ENCODE measurements at regions not wholly inside any gene's neighbourhood (a gene's known extent, or its start where the extent isn't known, plus 50 kb on each side); places are given as distances from the start of the nearest gene placed in this dataset.

DNA sequence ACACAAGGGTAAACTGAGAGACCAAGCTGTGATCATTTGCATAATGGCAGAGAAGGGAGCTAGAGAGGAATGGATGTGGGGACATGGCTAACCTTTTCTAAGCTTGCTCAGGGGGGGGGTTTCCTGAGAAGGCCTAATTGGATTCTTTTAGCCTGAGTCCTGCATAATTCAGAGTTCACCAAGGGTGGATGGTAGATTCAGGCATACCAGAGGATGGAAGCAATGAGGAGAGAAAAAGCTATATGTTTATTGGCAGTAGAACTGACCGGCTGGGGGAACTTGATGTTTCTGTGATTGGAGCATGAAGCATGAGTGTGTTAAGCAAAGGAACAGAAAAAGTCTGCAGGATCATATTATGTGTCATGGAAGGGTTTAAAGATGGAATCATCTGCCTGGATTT is 65.9 kb upstream of the KLF12 start:
- no peak for TF ChIP-seq CTCF (IDR thresholded peaks at IDR 0.05)
- no peak for TF ChIP-seq EZH2phosphoT487 (IDR thresholded peaks at IDR 0.05)
- TF ChIP-seq EZH2 (IDR thresholded peaks at IDR 0.05): no peak

Data from neural progenitor cell (in vitro differentiated cells).